ENCODE measurements at regions not wholly inside any gene's neighbourhood (a gene's known extent, or its start where the extent isn't known, plus 50 kb on each side); places are given as distances from the start of the nearest gene placed in this dataset.

DNA sequence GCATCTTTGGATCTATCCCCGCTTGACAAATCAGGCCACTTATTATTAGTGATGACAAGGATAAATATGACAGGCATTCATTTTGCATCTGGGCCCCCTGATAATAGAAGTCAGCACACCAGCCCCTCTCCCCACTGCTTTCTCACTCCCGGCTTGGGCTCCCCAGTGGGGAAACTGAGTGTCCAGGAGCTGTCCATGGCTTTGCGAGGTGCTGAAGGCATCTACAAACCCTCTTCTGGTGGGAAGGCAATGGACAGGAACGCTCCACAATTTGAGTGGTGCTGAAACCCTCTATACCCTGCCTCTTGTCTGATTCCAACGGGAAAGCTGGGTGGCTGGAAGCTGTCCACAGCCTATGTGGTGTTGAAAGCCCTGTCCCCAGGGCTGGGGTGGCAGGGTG lies 61.7 kb upstream of the PCBD1 start:
- H3K9me1 ChIP-seq (ENCODE audit: control insufficient read depth, insufficient read depth, low read length) = no peaks in the 10 kb centered on the region
- H3K27me3 ChIP-seq (ENCODE audit: control insufficient read depth in 2 of 2, insufficient read depth in 2 of 2, low read length in 2 of 2) = peaks cover 8 to 25% of the 10 kb centered on the region in 2 experiments; a peak in 2 of 5 replicates
- H3K4me2 ChIP-seq (ENCODE audit: insufficient read depth, low read length) = no peak overlapping the region
- TF ChIP-seq EHMT2 (IDR thresholded peaks at IDR 0.05) (peak; percentile 67), KLF6 (CRISPR knock-in tag; IDR thresholded peaks at IDR 0.05; ENCODE audit: borderline replicate concordance) (no peak), MIER1 (IDR thresholded peaks at IDR 0.05; ENCODE audit: low read depth) (0 out of 2 replicates have a peak, but pooled peaks have one; percentile 31)
- TF ChIP-seq, protein P1, sequence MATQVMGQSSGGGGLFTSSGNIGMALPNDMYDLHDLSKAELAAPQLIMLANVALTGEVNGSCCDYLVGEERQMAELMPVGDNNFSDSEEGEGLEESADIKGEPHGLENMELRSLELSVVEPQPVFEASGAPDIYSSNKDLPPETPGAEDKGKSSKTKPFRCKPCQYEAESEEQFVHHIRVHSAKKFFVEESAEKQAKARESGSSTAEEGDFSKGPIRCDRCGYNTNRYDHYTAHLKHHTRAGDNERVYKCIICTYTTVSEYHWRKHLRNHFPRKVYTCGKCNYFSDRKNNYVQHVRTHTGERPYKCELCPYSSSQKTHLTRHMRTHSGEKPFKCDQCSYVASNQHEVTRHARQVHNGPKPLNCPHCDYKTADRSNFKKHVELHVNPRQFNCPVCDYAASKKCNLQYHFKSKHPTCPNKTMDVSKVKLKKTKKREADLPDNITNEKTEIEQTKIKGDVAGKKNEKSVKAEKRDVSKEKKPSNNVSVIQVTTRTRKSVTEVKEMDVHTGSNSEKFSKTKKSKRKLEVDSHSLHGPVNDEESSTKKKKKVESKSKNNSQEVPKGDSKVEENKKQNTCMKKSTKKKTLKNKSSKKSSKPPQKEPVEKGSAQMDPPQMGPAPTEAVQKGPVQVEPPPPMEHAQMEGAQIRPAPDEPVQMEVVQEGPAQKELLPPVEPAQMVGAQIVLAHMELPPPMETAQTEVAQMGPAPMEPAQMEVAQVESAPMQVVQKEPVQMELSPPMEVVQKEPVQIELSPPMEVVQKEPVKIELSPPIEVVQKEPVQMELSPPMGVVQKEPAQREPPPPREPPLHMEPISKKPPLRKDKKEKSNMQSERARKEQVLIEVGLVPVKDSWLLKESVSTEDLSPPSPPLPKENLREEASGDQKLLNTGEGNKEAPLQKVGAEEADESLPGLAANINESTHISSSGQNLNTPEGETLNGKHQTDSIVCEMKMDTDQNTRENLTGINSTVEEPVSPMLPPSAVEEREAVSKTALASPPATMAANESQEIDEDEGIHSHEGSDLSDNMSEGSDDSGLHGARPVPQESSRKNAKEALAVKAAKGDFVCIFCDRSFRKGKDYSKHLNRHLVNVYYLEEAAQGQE (IDR thresholded peaks at IDR 0.05; ENCODE audit: borderline replicate concordance) = peak; percentile 88
- TF ChIP-seq, protein P1 (CRISPR knock-in tag; IDR thresholded peaks at IDR 0.05; ENCODE audit: low read depth) = no peak
- no peak for DNase-seq (ENCODE audit: extremely low read depth in 1 of 4, low spot score in 3 of 4)
- H4K20me1 ChIP-seq (replicated peaks; ENCODE audit: control insufficient read depth, insufficient read depth, low read length) = 0 out of 2 replicates have a peak, but pooled peaks cover 5% of the 10 kb centered on the region
- no peak overlapping the region for H2AFZ ChIP-seq (ENCODE audit: low read depth, low read length)
- no peak for FAIRE-seq
- no peaks in the 10 kb centered on the region for H3K36me3 ChIP-seq (ENCODE audit: control insufficient read depth, insufficient read depth, low read length)
- intact Hi-C loops (cut with micrococcal nuclease) (no loop called here), in situ Hi-C loops (cut with MboI) (no loop called here)
- no peak overlapping the region for H3K4me3 ChIP-seq
- H3K9me3 ChIP-seq (replicated peaks; ENCODE audit: control insufficient read depth, insufficient read depth, low read depth, low read length) = no peaks in the 10 kb centered on the region
- no TSS peak for BruUV-seq (replicated peaks)
- H3K79me2 ChIP-seq (ENCODE audit: control insufficient read depth, insufficient read depth, low read length) = no peaks in the 10 kb centered on the region
- no peak overlapping the region for H3K27ac ChIP-seq (ENCODE audit: extremely low read depth, low read depth, low read length)
- 0% methylated on average over 5 of the region's 5 CpGs for WGBS (ENCODE audit: insufficient coverage, low coverage, missing lambda C conversion rate)
- ChIA-PET POLR2A (interaction anchor here (0.8 to 0.9 kb wide), 3 partner anchors 8 to 318 kb away, joined by 3 to 4 read pairs (median 4); no protein-coding TSS in a partner anchor), CTCF (ENCODE audit: low intra/inter-chr PET ratio) (no interaction called here)
- no peak overlapping the region for H3K9ac ChIP-seq (ENCODE audit: insufficient read depth in 1 of 2, low read depth in 2 of 2, low read length in 2 of 2)
- H3K4me1 ChIP-seq (replicated peaks in 1 of 2; ENCODE audit: control insufficient read depth in 2 of 2, insufficient read depth in 2 of 2, low read length in 2 of 2) = no peaks in the 10 kb centered on the region
- no peak for ATAC-seq

Data from K562 (cell line).